ENCODE measurements at regions not wholly inside any gene's neighbourhood (a gene's known extent, or its start where the extent isn't known, plus 50 kb on each side); places are given as distances from the start of the nearest gene placed in this dataset.

GRCh38 chr12:86931714-86932113 lies 675.5 kb upstream of the MGAT4C start:
- H3K27ac ChIP-seq (ENCODE audit: extremely low read depth, low read depth, low read length) = no peak overlapping the region
- no peaks in the 10 kb centered on the region for H3K36me3 ChIP-seq (ENCODE audit: control insufficient read depth in 2 of 2, insufficient read depth in 1 of 2, low read length in 2 of 2)
- H3K4me1 ChIP-seq (ENCODE audit: control insufficient read depth, insufficient read depth, low read length) = no peaks in the 10 kb centered on the region
- CTCF ChIA-PET = interaction anchor here (0.7 to 2.4 kb wide), 2 partner anchors 17 to 675 kb away, joined by 3 to 6 read pairs; no protein-coding TSS in a partner anchor
- TF ChIP-seq ZBTB17 (tag by site-specific recombination; IDR thresholded peaks at IDR 0.05) (no peak), ZNF221 (tag by site-specific recombination; IDR thresholded peaks at IDR 0.05; ENCODE audit: borderline replicate concordance) (no peak), HOXC10 (CRISPR knock-in tag; IDR thresholded peaks at IDR 0.05) (no peak), ZNF488 (tag by site-specific recombination; IDR thresholded peaks at IDR 0.05) (no peak), SP2 (tag by site-specific recombination; IDR thresholded peaks at IDR 0.05) (no peak), ZNF280D (tag by site-specific recombination; IDR thresholded peaks at IDR 0.05) (no peak), MZF1 (tag by site-specific recombination; IDR thresholded peaks at IDR 0.05; ENCODE audit: borderline replicate concordance) (no peak), ZNF837 (tag by site-specific recombination; IDR thresholded peaks at IDR 0.05) (no peak), ZBTB8A (tag by site-specific recombination; IDR thresholded peaks at IDR 0.05) (no peak), ZNF10 (tag by site-specific recombination; IDR thresholded peaks at IDR 0.05) (no peak), ZNF558 (tag by site-specific recombination; IDR thresholded peaks at IDR 0.05) (no peak), ZNF362 (tag by site-specific recombination; IDR thresholded peaks at IDR 0.05) (no peak), ZNF184 (tag by site-specific recombination; IDR thresholded peaks at IDR 0.05) (no peak), REST (tag by site-specific recombination; IDR thresholded peaks at IDR 0.05) (no peak), BCL6B (tag by site-specific recombination; IDR thresholded peaks at IDR 0.05) (no peak), ZNF398 (tag by site-specific recombination; IDR thresholded peaks at IDR 0.05) (no peak), ZBTB49 (tag by site-specific recombination; IDR thresholded peaks at IDR 0.05; ENCODE audit: low read depth) (no peak), PBX3 (CRISPR knock-in tag; IDR thresholded peaks at IDR 0.05) (no peak)
- H3K9me3 ChIP-seq (ENCODE audit: control insufficient read depth, insufficient read depth, low read depth, low read length) = no peaks in the 10 kb centered on the region
- POLR2A ChIA-PET = no interaction called here
- H3K4me3 ChIP-seq (ENCODE audit: low read depth, low read length) = no peak overlapping the region
